ENCODE measurements at regions not wholly inside any gene's neighbourhood (a gene's known extent, or its start where the extent isn't known, plus 50 kb on each side); places are given as distances from the start of the nearest gene placed in this dataset.

DNA sequence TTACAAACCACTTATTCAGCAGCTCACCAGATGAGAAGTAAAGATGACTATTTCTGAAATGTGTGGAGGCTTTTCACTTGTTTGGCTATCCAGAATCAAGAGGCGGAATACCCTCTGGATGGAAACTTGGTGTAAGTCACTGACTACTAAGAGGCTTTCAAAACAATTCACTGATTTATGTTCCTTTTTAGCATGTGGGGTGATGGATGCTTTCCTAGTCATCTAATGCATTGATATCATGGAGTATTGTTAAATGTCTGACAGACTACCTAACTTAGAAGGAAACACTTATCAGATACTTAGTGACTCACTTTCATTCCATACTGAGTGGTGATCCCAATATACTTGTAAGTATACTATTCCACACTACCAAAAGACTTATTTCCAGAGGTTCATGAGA, 141.4 kb downstream of the PLK2 start:
- TF ChIP-seq, protein P1, sequence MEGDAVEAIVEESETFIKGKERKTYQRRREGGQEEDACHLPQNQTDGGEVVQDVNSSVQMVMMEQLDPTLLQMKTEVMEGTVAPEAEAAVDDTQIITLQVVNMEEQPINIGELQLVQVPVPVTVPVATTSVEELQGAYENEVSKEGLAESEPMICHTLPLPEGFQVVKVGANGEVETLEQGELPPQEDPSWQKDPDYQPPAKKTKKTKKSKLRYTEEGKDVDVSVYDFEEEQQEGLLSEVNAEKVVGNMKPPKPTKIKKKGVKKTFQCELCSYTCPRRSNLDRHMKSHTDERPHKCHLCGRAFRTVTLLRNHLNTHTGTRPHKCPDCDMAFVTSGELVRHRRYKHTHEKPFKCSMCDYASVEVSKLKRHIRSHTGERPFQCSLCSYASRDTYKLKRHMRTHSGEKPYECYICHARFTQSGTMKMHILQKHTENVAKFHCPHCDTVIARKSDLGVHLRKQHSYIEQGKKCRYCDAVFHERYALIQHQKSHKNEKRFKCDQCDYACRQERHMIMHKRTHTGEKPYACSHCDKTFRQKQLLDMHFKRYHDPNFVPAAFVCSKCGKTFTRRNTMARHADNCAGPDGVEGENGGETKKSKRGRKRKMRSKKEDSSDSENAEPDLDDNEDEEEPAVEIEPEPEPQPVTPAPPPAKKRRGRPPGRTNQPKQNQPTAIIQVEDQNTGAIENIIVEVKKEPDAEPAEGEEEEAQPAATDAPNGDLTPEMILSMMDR (IDR thresholded peaks at IDR 0.05; ENCODE audit: insufficient read depth, low read length, missing control alignments) = no peak
- no peak overlapping the region for H3K4me3 ChIP-seq (ENCODE audit: low read depth, low read length)
- ChIA-PET CTCF (no interaction called here), POLR2A (no interaction called here)
- no peak for DNase-seq (ENCODE audit: low read depth, low spot score)

DNA sequence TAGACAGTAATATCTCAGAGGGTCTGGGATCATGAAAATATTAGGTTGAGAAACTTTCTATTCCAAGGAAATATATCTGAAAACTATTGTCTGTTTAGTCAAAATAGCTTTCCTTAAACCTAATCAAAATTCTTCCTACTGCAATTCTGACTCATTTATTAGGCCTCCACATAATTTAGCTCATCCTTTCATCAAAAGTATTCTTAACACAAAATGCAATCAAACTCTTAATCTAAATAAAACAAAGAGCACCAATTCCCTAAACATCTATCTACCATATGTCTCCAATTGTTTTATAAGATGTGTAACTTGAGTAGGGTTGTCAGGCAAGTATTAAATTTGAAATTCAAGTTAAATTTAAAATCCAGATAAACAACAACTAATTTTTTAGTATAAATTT, 142.1 kb downstream of the PLK2 start:
- CTCF ChIA-PET = interaction anchor here (1.2 to 1.3 kb wide), 2 partner anchors 143 to 145 kb away, joined by 3 to 4 read pairs; no protein-coding TSS in a partner anchor
- no peak overlapping the region for H3K4me3 ChIP-seq (ENCODE audit: low read depth, low read length)
- TF ChIP-seq, protein P1 (IDR thresholded peaks at IDR 0.05; ENCODE audit: insufficient read depth, low read length, missing control alignments) = no peak
- POLR2A ChIA-PET = no interaction called here
- DNase-seq (ENCODE audit: low read depth, low spot score) = no peak

GRCh38 chr5:58317009-58317408, 142.9 kb downstream of the PLK2 start:
- POLR2A ChIA-PET = no interaction called here
- TF ChIP-seq, protein P1 (IDR thresholded peaks at IDR 0.05; ENCODE audit: insufficient read depth, low read length, missing control alignments) = no peak
- CTCF ChIA-PET = interaction anchor here (1.2 to 1.3 kb wide), 2 partner anchors 144 to 146 kb away, joined by 3 to 4 read pairs; no protein-coding TSS in a partner anchor

DNA sequence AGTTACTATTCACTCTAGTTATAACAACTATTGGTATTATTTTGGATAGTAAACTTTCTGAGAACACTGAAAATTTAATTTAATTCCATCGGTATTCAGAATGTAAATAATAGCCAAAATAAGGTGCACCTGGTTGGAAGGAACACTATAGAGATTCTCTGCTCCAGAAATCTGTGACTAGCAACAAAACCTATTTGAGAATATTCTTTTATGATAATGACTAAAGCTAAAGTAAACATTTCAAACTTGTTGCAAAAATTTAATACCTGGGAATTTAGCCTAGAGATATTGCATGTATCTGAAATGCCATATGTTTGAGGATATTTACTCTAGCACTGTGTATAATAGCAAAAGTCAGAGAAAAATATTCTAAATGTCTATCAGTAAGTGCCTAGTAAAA, 144.1 kb downstream of the PLK2 start:
- ChIA-PET POLR2A (no interaction called here), CTCF (no interaction called here)
- TF ChIP-seq, protein P1 (IDR thresholded peaks at IDR 0.05; ENCODE audit: insufficient read depth, low read length, missing control alignments) = no peak
- DNase-seq (ENCODE audit: low read depth, low spot score) = no peak
- no peak overlapping the region for H3K4me3 ChIP-seq (ENCODE audit: low read depth, low read length)

More at GRCh38 chr5:58317009-58317408, 142.9 kb downstream of the PLK2 start:
- no peak for DNase-seq (ENCODE audit: low read depth, low spot score)
- no peak overlapping the region for H3K4me3 ChIP-seq (ENCODE audit: low read depth, low read length)

DNA sequence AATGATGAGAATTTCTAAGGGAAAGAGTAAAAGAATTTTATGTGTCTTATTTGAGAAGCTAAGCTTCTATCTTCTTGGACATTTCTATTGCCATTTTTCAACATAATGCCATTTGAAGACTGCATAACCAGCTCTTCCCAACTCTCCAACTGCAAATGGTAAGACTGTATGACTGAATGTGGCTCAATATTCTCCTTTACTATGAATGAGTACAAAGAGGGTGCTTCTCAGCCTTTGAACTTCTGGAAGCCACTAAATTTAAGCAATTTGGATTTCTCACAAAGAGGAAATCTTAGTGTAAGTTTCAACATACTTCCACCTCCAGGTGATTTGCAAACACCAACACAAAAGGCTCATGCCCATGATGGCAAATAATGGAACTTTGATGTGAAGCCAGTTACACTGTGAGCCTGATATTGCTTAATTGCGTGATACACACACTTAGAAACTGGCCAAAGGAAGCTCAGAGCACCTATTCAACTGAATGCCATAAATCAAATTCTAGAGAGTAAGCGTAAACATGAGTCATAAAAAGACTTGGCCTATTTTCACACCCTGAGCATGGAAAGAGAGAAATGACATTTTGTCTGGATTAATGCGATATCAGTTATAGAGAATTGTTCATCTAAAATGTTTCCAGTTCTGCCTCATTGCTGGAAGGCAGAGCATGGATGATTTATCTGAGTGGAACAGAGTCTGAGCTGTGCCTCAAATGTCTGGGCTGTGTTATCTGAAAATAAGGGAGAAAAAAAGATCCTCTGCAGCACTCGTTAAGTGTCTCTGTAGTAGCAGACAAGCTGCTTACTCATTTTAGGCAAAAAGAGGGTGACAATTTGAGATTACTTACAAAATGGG, 145.3 kb downstream of the PLK2 start:
- ChIA-PET POLR2A (no interaction called here), CTCF (no interaction called here)
- H3K4me3 ChIP-seq (ENCODE audit: low read depth, low read length) = no peak overlapping the region
- TF ChIP-seq, protein P1 (IDR thresholded peaks at IDR 0.05; ENCODE audit: insufficient read depth, low read length, missing control alignments) = no peak
- no peak for DNase-seq (ENCODE audit: low read depth, low spot score)

GRCh38 chr5:58312299-58312698, 147.6 kb downstream of the PLK2 start:
- no peak for DNase-seq (ENCODE audit: low read depth, low spot score)

More at GRCh38 chr5:58312299-58312698, 147.6 kb downstream of the PLK2 start:
- ChIA-PET POLR2A (no interaction called here), CTCF (no interaction called here)
- TF ChIP-seq, protein P1 (IDR thresholded peaks at IDR 0.05; ENCODE audit: insufficient read depth, low read length, missing control alignments) = no peak
- no peak overlapping the region for H3K4me3 ChIP-seq (ENCODE audit: low read depth, low read length)

All from AG04449 (cell line).